ENCODE measurements at regions not wholly inside any gene's neighbourhood (a gene's known extent, or its start where the extent isn't known, plus 50 kb on each side); places are given as distances from the start of the nearest gene placed in this dataset.
A peak's percentile ranks its signal among the peaks of the same experiment; 100 is the strongest.

GRCh38 chr9:31334837-31335528 lies 1049.5 kb upstream of the ACO1 start:
- in situ Hi-C loops (cut with HindIII; ENCODE audit: low pct_ligation_motif_present, low pct_unique_long_range_greater_than_20kb, low sequenced_read_pairs), result no loop called here
- no peak for DNase-seq

DNA sequence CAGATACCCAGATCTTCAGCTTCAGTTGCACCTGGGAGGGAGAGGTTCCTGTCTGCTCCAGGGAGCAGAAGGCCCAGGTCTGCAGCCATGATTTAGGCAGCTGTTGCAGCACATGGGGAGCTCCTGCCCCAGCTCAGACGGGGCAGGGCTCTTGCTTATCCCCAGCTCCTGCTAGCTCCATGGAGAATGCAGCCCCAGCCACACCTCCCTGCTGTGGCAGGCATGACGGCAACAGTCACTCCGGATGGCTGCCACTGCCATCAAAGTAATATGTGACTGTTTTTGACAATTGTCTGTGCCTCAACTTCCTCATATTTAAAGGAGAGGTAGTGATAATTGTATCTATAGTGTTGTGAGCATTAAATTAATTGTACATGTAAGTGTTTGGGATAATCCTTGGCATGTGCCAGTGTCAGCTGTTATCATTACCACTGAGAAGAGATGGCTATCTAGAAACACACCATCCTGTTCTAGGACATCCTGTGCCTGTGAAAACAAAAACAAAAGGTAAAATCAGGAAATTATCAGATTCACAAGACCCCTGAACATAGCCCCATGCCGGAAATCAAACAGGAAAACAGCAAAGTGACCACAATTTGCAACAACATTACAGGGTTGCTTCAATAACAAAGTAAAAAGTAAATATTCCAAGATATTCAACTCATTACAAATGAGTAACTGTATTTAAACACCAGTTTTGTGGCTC lies 1048.8 kb upstream of the ACO1 start:
- in situ Hi-C loops (cut with HindIII; ENCODE audit: low pct_ligation_motif_present, low pct_unique_long_range_greater_than_20kb, low sequenced_read_pairs), result no loop called here
- no peak for DNase-seq

DNA sequence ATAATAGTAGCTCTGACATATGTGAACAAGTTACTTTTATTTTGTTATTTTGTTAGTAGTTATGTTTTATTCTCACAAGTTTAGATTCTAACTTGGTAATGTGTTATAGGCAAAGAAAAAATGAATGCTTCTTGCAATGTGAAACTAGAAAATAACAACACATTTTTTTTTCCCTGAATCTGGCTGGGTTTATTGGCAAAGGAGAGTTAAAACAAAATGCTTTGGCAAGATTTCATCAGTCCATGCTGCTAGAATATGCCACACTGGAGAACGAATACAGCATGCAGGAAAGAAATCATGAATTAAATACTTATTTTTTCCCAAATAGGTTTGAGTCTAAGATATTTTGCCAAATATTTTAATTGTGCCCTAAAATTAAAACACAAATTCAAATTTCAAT lies 1048.1 kb upstream of the ACO1 start:
- in situ Hi-C loops (cut with HindIII; ENCODE audit: low pct_ligation_motif_present, low pct_unique_long_range_greater_than_20kb, low sequenced_read_pairs), result no loop called here
- DNase-seq, result no peak

DNA sequence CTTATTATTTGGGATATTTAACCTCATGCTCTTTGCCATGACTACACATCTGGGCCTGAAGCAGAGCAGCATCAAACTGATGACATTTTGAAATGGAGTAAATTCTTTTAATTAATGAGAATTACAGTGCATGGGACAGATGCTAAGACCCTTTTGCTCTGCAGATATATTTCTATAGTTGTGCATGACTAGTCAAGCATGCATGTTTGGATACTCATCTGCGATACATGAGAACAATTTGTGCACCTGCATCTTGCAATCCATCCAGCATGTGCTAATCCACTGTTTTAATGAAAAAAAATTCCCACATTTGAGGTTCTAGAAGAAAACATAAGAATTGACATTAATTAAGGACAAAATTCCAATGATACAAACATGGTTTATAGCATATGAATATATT lies 1047.6 kb upstream of the ACO1 start:
- no peak for DNase-seq

GRCh38 chr9:31347082-31347617 lies 1037.3 kb upstream of the ACO1 start:
- peak; percentile 40 for DNase-seq
- in situ Hi-C loops (cut with HindIII; ENCODE audit: low pct_ligation_motif_present, low pct_unique_long_range_greater_than_20kb, low sequenced_read_pairs), result no loop called here

More for the DNA sequence above, 1047.6 kb upstream of the ACO1 start:
- in situ Hi-C loops (cut with HindIII; ENCODE audit: low pct_ligation_motif_present, low pct_unique_long_range_greater_than_20kb, low sequenced_read_pairs), result no loop called here

DNA sequence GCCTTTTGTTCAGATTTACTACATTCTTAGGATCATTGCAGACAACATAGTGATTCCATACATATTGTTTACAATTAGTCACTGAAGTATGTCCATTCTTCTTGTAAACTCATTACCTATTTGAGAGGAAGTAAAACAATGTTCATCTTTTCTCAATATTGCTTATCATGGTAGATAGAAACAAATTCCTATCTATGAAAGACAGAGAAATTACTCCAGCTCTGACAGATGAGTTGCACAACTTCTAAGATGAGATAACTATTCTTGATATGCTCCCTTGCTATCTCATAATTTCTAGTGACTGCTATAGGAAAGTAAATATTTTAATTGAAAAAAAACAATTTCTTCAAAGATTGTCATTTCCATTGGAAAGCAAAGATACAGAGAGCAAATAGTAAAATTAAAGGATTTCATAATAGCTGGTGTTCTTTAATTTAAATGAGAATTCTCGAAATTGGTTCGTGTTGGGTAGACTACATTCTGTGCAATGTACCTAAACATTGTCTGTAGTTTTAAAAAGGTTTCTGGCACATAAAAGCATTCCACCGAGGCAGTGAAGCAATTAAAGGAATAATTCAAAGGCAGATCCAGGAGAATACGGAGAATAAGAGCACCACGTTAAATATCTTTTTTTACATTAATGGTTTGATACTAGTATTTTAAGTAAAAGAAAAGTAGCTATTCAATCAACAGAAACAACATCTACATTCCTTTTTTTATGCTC lies 1029.1 kb upstream of the ACO1 start:
- no peak for DNase-seq
- in situ Hi-C loops (cut with HindIII; ENCODE audit: low pct_ligation_motif_present, low pct_unique_long_range_greater_than_20kb, low sequenced_read_pairs), result no loop called here

GRCh38 chr9:31355965-31356364 lies 1028.5 kb upstream of the ACO1 start:
- in situ Hi-C loops (cut with HindIII; ENCODE audit: low pct_ligation_motif_present, low pct_unique_long_range_greater_than_20kb, low sequenced_read_pairs), result no loop called here
- no peak for DNase-seq

DNA sequence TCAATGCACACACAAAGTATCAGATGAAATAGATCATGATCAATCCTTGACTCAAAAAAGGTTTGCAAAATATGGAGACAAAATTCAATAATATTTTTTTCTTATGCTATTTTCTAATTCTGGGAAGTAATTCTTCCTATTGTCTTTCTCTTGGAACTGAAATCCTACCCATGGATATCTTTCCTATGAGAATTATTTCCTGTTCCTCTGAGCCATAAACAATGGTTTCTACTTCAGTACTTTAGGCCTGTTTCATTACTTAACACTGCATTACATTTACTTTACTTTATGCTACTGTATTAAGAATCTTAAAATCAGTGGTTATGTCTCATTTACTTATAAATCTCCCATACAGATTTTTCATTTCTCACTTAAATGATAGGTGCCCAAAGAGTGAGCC lies 1025.4 kb upstream of the ACO1 start:
- in situ Hi-C loops (cut with HindIII; ENCODE audit: low pct_ligation_motif_present, low pct_unique_long_range_greater_than_20kb, low sequenced_read_pairs), result no loop called here
- no peak for DNase-seq

DNA sequence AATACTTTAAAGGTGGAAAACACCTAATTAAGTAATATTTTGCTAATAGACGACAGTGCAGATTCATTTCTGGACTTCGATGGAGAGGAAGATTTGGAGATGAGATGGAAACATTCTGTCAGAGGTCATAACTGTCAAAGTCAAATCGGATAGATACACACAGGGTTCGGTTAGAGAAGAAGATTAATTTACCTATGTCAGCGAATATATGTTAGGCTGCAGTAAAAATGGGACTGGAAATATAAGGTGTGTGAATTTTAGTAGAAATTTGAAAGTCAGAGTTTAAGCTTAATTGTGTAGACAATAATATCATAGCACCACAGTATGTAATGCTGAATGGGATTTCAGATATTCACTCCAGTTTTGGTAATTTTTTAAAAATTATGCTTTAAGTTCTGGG lies 1020.3 kb upstream of the ACO1 start:
- in situ Hi-C loops (cut with HindIII; ENCODE audit: low pct_ligation_motif_present, low pct_unique_long_range_greater_than_20kb, low sequenced_read_pairs), result no loop called here
- DNase-seq, result no peak

GRCh38 chr9:31372799-31373587 lies 1011.5 kb upstream of the ACO1 start:
- DNase-seq, result no peak
- in situ Hi-C loops (cut with HindIII; ENCODE audit: low pct_ligation_motif_present, low pct_unique_long_range_greater_than_20kb, low sequenced_read_pairs), result no loop called here

DNA sequence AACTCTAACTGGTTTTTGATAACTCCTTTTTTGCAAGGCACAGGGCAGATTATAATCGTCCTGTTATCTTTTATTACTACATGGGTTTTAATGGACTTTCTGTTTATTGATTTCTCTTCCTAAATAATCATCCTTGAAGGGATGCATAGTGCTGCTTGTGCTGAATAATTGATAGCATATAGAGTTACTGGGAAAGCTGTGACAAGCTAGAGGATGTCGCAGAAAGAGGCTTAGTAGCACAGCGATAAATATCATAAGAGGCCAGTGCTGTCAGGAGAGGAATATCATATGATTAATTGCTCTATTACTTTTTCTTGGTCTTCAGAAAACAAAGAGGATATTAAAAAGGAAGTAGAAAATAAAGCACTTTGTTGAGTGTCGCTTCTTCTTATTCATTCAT lies 1007.1 kb upstream of the ACO1 start:
- in situ Hi-C loops (cut with HindIII; ENCODE audit: low pct_ligation_motif_present, low pct_unique_long_range_greater_than_20kb, low sequenced_read_pairs), result no loop called here
- DNase-seq, result no peak

- DNase-seq, result no peak
- in situ Hi-C loops (cut with HindIII; ENCODE audit: low pct_ligation_motif_present, low pct_unique_long_range_greater_than_20kb, low sequenced_read_pairs), result no loop called here
Measured at GRCh38 chr9:31388660-31389059, 995.8 kb upstream of the ACO1 start.

GRCh38 chr9:31389075-31389474 lies 995.4 kb upstream of the ACO1 start:
- no peak for DNase-seq
- in situ Hi-C loops (cut with HindIII; ENCODE audit: low pct_ligation_motif_present, low pct_unique_long_range_greater_than_20kb, low sequenced_read_pairs), result no loop called here

DNA sequence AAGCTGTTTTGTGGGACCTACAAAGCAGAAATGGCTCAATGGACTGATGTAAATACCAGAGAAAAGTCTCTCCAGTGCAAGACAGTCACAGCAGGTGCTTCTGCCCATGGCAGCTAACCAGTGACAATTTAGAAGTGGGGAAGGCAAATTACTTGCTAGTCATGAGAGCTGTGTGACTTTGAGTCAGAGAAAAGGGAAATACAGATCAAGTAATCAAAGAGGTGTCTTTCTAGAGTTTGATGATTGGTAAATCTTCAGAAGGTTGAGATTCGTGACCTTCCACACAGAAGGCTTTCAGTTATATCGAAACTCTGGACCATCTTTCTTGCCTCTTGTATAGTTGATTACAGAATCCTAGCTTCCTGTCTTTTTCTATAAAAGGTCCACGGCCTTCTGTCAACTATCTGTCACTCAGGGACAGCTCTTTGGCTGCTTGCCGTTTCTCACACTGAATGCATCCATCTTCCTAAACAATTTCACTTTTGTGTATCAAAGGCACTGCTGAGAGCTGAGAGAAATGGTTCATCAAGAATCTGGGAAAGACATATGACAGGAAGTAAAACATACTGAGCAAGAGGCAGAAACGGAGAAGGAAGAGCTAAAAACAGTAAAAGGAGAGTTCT lies 993.9 kb upstream of the ACO1 start:
- DNase-seq, result no peak
- in situ Hi-C loops (cut with HindIII; ENCODE audit: low pct_ligation_motif_present, low pct_unique_long_range_greater_than_20kb, low sequenced_read_pairs), result no loop called here

DNA sequence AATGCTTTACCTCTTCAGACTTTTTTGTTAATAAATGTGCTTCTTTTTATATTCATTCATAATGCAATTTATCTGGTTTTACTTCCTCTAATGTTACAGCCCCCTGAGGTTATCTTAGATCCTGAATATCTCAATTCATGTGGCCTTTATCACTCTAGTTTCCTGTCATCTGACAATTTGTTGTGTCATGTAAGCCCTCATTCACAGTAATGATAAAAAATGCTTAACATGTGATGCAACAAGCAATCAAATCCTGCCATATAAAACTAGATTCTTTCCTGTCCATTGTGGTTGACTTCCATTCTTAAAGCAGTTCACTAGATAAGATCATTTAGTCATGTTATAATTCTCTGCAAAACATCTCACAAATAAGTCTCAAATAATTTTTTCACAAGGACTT lies 991.2 kb upstream of the ACO1 start:
- DNase-seq, result no peak
- in situ Hi-C loops (cut with HindIII; ENCODE audit: low pct_ligation_motif_present, low pct_unique_long_range_greater_than_20kb, low sequenced_read_pairs), result no loop called here

DNA sequence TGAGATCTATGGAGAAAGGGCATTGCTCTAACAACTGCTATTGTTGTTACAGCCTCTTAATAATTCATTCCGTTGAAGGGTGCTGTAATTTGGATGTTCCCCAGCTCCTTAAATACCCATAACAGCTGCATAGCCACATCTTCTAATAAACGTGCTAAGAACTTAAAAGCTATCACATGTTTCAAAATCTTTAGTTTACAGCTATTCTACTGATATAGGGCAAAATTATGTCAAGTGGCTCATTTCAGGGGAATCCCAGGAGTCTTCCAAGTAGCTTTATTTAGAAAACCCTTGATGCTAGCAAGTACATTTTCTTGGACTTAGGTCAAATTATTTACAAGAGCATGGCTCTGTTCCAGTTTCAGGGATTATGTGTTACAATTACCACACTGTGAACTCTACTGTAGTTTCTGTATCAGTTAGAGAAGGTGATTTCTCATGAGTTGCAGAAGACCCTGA lies 990.4 kb upstream of the ACO1 start:
- no peak for DNase-seq
- in situ Hi-C loops (cut with HindIII; ENCODE audit: low pct_ligation_motif_present, low pct_unique_long_range_greater_than_20kb, low sequenced_read_pairs), result no loop called here

- in situ Hi-C loops (cut with HindIII; ENCODE audit: low pct_ligation_motif_present, low pct_unique_long_range_greater_than_20kb, low sequenced_read_pairs), result no loop called here
- no peak for DNase-seq
Measured at GRCh38 chr9:31412081-31412480, 972.4 kb upstream of the ACO1 start.

DNA sequence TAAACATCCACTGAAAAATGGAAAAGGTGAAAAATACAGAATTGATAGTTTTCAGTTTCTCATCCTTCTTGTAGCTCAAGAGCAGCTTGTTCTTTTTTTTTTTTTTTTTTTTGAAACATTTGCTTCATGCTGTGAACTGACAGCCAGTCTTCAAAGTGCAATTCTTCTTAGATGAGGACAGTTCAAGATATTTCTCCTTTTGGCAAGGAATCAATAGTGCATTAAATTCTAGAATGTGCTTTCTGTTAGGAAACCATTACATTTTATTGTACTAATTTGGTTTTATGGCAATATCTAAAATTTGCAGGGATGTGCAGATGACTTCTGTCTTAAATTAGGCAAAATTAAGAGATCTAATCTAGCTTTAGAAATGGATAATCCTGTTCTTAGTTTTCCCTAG lies 969.3 kb upstream of the ACO1 start:
- DNase-seq, result no peak
- in situ Hi-C loops (cut with HindIII; ENCODE audit: low pct_ligation_motif_present, low pct_unique_long_range_greater_than_20kb, low sequenced_read_pairs), result no loop called here

All from ACHN (cell line).